SK-MEL-5 (cell line): ENCODE measurements at regions not wholly inside any gene's neighbourhood (a gene's known extent, or its start where the extent isn't known, plus 50 kb on each side); places are given as distances from the start of the nearest gene placed in this dataset.

Experiments used
- DNase-seq: peaks from one replicate; pipeline ENCODE4 v3.0.0-alpha.2; 2016; ENCODE audit warnings: low read depth, low spot score
- in situ Hi-C: cut with HindIII; loops from 2 replicates; pipeline ENCODE4 v1.10.0; 2016; ENCODE audit warnings: low sequenced_read_pairs, high pct_unique_total_duplicates, low pct_unique_long_range_greater_than_20kb

GRCh38 chr16:61270726-61271125 is 765.5 kb downstream of the CDH8 start:
- in situ Hi-C loops: no loop called here

GRCh38 chr16:61263400-61263799 is 772.8 kb downstream of the CDH8 start:
- no peak for DNase-seq
- in situ Hi-C loops: no loop called here

More at GRCh38 chr16:61270726-61271125, 765.5 kb downstream of the CDH8 start:
- no peak for DNase-seq

GRCh38 chr16:61261315-61261714 is 774.9 kb downstream of the CDH8 start:
- in situ Hi-C loops: no loop called here
- no peak for DNase-seq

DNA sequence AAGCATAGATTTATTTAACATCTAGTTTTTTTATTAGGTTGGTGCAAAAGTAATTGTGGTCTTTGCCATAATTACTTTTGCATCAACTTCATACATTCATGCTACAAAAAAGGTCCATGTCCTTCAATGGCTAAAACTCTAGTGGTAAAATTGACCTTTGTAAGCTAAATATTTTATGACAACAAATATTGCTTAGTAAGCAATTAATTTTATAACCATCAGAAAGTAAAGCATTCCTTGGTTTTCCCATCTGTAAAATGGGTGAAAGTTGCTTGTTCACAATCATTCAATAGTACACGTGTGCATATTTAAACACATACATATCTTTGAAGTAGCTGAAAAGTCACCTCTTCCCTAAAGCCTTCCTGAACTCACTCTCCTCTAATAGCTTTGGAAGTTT is 789.6 kb downstream of the CDH8 start:
- in situ Hi-C loops: no loop called here
- DNase-seq: no peak

- in situ Hi-C loops: no loop called here
- DNase-seq: no peak
These were observed 792.3 kb downstream of the CDH8 start for GRCh38 chr16:61243954-61244353.

DNA sequence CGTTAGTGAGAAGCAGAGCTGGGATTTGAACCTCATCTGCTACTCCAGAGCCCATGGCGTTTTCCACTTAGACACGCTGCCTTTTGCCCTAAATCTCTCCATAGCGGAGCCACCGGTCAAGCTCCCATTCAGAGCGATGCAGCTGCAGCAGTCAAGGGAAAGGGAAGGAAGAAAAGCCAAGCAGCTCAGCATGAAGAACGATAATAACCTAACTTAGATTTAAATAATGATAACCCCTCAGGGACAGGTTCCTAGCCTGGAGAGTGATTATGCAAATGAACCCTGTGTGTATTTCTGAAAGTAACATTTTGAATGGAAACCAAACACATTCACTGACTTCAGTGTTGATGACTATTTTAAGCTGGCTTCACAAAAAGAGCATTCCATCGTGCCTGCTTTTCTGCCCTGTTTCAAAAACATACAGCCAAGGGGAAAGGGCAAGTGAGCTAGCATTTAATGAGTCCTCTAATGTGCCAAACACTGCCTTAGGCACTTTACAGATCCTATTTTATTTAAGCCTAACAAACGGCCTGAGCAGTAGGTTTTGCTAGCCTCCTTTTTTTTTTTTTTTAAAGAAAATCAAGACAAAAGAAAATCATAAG is 798.3 kb downstream of the CDH8 start:
- no peak for DNase-seq
- in situ Hi-C loops: no loop called here

- in situ Hi-C loops: no loop called here
- no peak for DNase-seq
These were observed 802.5 kb downstream of the CDH8 start for GRCh38 chr16:61233713-61234112.

DNA sequence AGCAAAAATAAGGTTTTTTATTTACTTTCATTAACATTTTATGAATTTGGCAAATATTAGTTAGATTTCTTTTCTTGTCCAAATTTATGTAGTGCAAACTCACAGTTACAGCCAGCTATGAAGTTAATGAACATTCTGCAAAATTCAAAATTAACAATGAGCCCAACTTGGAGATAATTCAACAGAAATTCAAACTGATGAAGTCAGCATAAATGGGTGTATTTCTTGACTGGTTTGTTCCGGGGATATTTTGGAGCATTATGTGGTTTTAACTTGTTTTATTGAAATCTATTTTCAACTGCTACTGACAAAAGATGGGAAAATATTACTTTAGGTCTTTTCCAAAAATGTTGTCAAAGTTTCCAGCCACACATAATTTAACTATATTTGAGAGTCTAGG is 807.9 kb downstream of the CDH8 start:
- in situ Hi-C loops: no loop called here
- no peak for DNase-seq

- in situ Hi-C loops: no loop called here
These were observed 820.6 kb downstream of the CDH8 start for GRCh38 chr16:61215605-61216004.

DNA sequence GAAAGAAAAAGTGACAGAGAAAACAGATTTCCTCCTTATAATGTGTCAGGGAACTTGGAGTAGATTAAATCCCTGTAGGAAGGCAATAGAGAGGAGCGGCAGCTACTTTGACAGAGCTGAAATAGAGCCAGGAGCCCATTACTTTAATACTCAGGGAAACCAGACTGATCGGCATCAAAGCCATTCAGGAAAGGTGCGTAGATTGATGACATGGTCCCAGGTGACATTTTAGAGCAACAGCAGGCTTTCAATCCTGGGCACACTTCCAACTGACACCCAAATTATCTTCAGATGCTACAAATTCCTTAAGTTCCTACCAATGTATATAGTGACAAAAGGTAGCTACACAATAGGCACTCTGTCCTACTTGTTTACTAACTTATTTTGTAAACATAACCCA is 821.5 kb downstream of the CDH8 start:
- no peak for DNase-seq
- in situ Hi-C loops: no loop called here

More at GRCh38 chr16:61215605-61216004, 820.6 kb downstream of the CDH8 start:
- no peak for DNase-seq

DNA sequence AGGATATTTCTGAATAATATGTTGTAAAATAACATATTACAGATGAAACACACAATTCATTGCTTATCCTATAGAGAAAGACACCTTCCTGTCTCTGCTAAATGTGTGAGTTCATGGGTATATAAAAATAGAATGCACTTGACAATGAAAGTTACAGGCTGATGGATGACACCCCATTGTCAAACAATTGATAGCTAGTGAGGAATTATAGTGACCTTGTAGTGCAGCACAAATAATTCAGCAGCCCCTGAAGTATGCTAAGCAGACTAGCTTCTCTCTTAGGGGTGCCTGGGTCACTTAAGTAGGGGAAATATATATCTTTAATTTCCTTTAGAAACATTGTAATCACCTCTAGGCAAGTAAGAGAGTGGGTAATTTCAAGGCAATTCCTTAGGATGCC is 826.2 kb downstream of the CDH8 start:
- in situ Hi-C loops: no loop called here
- no peak for DNase-seq

DNA sequence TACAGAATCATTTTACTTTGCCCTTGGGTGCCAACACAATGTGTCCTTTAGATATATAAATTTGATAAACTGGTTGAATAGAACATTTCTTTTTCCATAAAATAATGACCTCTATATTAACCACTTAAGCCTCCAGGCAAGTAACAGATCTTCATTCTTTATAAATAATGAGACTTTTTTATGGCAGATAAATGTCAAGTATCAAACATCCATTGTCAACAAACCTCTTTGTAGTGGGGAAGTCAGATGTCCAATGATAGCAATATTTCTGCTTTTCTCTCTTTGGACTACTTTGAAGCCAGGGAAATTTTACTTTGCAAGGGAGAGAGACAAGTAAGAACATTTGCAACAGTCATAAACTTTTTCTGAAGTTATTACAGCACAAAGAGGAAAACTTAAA is 841.2 kb downstream of the CDH8 start:
- in situ Hi-C loops: no loop called here

GRCh38 chr16:61194573-61194972 is 841.7 kb downstream of the CDH8 start:
- DNase-seq: no peak
- in situ Hi-C loops: no loop called here

More for the DNA sequence above, 841.2 kb downstream of the CDH8 start:
- peak; percentile 53 for DNase-seq

DNA sequence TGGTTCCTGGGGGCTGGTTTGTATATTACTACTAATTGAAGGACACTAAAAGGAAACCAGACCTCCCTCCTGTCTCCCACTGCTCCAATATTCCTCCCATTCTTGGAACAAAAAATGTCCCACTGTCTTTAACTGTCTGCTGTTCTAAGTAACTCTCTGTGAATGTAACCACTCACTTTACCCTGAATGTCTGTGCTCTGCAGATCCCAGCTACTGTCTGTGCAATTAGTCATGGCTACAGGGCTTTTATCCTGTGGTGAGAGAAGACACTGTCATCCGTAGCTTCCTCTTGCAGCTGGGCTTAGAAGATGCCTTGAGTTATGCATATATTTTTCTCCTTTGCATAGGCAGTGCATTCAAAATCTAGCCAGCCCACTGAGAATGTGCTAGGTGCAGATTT is 853.8 kb downstream of the CDH8 start:
- in situ Hi-C loops: no loop called here
- no peak for DNase-seq

DNA sequence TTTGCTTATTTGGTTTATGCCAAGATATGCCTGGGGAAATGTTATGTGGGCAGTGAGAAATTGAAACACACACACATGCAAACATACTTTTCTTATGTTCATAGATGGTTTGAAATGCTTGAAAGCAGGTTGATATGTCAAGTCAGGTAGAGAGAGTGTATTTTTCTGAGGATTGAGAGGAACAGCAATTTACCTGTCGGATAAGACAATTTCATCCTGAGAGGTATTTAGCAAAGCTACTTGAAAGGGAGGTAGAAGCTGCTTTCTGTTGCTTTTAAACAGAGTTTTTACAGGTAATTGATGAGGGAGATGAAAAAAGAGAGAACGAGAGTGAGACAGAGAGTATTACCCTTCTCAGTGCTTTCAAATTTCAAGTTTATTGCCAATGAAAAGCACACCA is 854.3 kb downstream of the CDH8 start:
- DNase-seq: no peak
- in situ Hi-C loops: no loop called here

DNA sequence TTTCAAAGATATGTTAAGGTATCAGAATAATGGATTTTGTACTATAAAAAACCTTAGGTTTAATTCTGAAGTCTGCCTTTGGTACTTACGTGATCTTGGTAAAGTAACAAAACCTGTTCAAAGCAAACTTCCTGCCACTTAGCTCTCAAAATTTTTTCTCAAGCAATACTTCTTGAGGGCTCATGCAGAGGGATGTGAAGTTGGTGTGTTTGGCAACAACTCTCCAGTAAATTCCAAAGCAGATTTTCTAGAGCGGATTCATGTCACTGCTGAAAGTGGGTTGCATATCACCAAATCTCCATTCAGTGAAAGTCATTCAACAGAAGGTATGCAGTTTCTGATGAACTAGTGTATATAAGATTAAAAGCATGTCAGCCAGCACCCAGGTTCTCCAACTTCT is 856.7 kb downstream of the CDH8 start:
- no peak for DNase-seq
- in situ Hi-C loops: no loop called here

DNA sequence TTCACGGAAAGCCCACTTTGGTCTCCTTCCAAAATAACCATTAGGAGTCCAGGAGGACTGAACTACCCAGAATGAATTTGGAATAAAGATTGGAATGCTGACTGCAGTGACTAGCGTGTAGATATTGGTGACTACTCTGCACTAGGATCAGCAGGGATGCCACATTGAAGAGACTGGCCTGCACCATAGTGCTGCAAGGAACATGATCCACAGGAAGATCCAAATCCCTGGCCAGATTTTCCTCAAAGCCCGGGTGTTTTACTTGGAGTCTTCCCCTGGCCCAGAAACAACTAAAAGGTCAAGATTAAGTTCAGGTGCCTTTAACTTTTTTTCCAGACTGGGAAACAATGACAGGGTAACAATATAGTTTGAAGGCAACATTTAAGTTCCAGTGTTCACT is 870.4 kb downstream of the CDH8 start:
- in situ Hi-C loops: no loop called here
- no peak for DNase-seq

GRCh38 chr16:61150351-61150750 is 885.9 kb downstream of the CDH8 start:
- no peak for DNase-seq
- in situ Hi-C loops: no loop called here

- in situ Hi-C loops: no loop called here
These were observed 886.5 kb downstream of the CDH8 start for GRCh38 chr16:61149709-61150108.

GRCh38 chr16:61148930-61149329 is 887.3 kb downstream of the CDH8 start:
- in situ Hi-C loops: no loop called here
- peak; percentile 57 for DNase-seq

More at GRCh38 chr16:61149709-61150108, 886.5 kb downstream of the CDH8 start:
- no peak for DNase-seq
